Nephron (organoid): ENCODE measurements at regions not wholly inside any gene's neighbourhood (a gene's known extent, or its start where the extent isn't known, plus 50 kb on each side); places are given as distances from the start of the nearest gene placed in this dataset.

Experiments used
- H3K27ac Mint-ChIP-seq, 3 experiments: 2 replicates each; pipeline ENCODE4 v1.8.0; 2020; ENCODE audit warnings: mixed read lengths in 3 of 3, mild to moderate bottlenecking in 2 of 3, moderate library complexity in 1 of 3
- H3K27me3 Mint-ChIP-seq: 2 replicates; pipeline ENCODE4 v1.8.0; 2021; ENCODE audit warnings: low read depth, mild to moderate bottlenecking, moderate library complexity, mixed read lengths
- H3K36me3 Mint-ChIP-seq: 2 replicates; pipeline ENCODE4 v1.8.0; 2020; ENCODE audit warnings: low read depth, mixed read lengths
- H3K4me1 Mint-ChIP-seq: 2 replicates; pipeline ENCODE4 v1.8.0; 2020; ENCODE audit warnings: mixed read lengths
- H3K4me3 Mint-ChIP-seq, 3 experiments: 2 replicates each; pipeline ENCODE4 v1.8.0; 2020; ENCODE audit warnings: mild to moderate bottlenecking in 3 of 3, mixed read lengths in 3 of 3, moderate library complexity in 2 of 3
- H3K9me3 Mint-ChIP-seq: 2 replicates; pipeline ENCODE4 v1.8.0; 2020; ENCODE audit warnings: mixed read lengths
- TF ChIP-seq, protein P1 (sequence below), 3 experiments: fragments of 200-600 bp; sonication (generic); IDR thresholded peaks; one replicate each; pipeline ENCODE4 v1.5.0; 2021; ENCODE audit warnings: antibody characterized with exemption in 3 of 3; ENCODE audit not compliant: unreplicated experiment in 3 of 3

DNA sequence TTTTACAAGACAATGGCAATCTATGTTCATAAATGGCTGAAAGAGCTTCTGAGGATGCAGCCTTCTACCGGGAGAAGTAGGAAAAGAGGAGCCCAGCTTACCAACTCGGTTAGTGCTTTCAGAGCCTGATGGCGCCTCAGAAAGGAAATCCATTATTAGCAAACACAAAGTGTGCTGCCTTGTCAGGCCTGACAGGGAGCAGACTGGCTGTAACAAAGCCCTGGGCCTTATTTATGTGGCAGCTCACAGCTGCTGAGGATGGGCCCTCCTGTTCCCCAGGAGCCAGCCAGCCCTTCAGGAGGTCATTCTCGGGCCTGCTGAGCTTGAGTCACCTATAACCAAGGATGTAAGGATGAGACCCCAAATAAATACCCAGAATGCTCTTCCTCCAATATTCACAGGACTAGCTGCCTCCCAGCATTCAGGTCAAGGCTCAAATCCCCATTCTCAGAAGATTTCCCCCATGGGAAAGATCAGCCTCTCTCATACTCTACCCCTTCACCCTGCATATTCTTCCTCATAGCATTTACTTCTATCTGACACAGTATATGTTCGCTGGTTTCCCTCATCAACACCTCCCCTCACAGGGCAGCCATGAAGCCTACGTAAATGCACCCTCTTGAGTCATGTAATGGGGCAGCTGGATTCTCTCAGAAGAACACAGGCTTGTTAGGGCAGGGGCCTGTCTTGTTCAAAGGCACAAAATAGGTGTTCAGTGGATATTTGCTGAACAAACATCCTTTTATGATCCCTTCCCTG is 227.0 kb upstream of the RASGEF1B start:
- Mint-ChIP-seq H3K4me3 (no peak overlapping the region), H3K4me1 (peaks cover 29% of the 10 kb centered on the region), H3K27ac (peak overlapping the region in 1 of 3 experiments; percentile 66), H3K27me3 (peaks cover 11% of the 10 kb centered on the region), H3K9me3 (no peaks in the 10 kb centered on the region), H3K36me3 (no peaks in the 10 kb centered on the region)
- TF ChIP-seq, protein P1, sequence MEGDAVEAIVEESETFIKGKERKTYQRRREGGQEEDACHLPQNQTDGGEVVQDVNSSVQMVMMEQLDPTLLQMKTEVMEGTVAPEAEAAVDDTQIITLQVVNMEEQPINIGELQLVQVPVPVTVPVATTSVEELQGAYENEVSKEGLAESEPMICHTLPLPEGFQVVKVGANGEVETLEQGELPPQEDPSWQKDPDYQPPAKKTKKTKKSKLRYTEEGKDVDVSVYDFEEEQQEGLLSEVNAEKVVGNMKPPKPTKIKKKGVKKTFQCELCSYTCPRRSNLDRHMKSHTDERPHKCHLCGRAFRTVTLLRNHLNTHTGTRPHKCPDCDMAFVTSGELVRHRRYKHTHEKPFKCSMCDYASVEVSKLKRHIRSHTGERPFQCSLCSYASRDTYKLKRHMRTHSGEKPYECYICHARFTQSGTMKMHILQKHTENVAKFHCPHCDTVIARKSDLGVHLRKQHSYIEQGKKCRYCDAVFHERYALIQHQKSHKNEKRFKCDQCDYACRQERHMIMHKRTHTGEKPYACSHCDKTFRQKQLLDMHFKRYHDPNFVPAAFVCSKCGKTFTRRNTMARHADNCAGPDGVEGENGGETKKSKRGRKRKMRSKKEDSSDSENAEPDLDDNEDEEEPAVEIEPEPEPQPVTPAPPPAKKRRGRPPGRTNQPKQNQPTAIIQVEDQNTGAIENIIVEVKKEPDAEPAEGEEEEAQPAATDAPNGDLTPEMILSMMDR (IDR thresholded peaks at IDR 0.05; ENCODE audit: unreplicated experiment in 3 of 3) = no peak

DNA sequence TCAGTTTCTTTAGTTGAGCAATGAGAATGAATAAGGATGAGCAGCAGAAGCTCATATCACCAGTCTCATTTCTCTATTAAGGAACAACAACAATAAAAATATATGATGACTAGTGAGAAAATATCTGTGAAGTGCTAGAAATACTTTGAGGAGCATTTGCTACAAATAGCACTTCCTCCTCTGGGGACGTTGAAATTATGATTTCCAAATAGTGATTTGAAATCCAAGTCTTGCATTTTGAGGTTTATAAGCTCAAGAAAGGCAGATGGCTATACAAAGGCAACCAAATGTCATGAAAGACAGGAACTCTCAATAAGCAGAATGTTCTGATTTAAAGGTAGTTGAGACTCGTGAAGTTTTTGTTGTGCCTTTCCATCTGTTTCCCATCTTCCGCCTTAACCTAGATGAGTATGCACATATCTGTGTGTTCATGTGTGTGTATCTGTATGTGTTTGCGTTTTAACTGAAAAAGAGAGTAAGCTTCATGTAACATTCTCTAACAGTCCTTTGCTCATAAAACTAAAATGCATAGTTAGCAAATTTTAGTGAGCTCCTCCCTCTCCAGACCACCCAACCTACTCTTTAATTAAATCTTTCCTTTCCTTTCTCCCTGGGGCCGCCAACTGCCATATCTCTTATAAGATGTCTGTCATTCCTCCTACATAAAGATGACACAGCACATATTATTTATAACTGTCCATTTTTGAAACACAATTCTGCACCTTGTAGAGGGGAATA is 222.6 kb upstream of the RASGEF1B start:
- H3K4me3 Mint-ChIP-seq = no peak overlapping the region
- peaks cover 29% of the 10 kb centered on the region for H3K4me1 Mint-ChIP-seq
- TF ChIP-seq, protein P1 (IDR thresholded peaks at IDR 0.05; ENCODE audit: unreplicated experiment in 3 of 3) = no peak
- peaks cover 12% of the 10 kb centered on the region for H3K27me3 Mint-ChIP-seq
- no peaks in the 10 kb centered on the region for H3K9me3 Mint-ChIP-seq
- H3K27ac Mint-ChIP-seq = peak overlapping the region; percentile 44 to 75 (median 51)
- H3K36me3 Mint-ChIP-seq = no peaks in the 10 kb centered on the region

DNA sequence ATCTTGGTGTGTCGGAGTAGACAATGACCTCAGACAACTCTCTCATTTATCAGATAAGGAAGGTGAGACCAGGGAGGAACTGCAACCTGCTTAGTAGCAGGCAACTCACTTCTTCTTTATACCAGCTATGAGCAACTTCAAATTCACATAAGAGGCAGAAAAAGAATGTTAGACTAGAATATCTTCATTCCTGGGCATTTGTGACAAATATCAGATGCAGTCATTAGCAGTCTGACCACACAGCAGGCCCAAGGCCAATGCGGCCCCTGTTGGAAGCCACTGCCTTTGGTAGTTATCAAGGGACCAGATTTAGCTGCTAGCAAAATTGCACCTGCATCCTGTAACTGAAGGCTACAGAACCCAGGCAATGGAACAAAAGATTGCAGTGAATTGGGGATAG is 219.2 kb upstream of the RASGEF1B start:
- Mint-ChIP-seq H3K9me3 (no peaks in the 10 kb centered on the region), H3K27me3 (peaks cover 10% of the 10 kb centered on the region), H3K27ac (no peak overlapping the region), H3K36me3 (no peaks in the 10 kb centered on the region), H3K4me1 (peaks cover 8% of the 10 kb centered on the region), H3K4me3 (no peak overlapping the region)
- TF ChIP-seq, protein P1 (IDR thresholded peaks at IDR 0.05; ENCODE audit: unreplicated experiment in 3 of 3) = no peak

GRCh38 chr4:81688085-81688484 is 216.4 kb upstream of the RASGEF1B start:
- Mint-ChIP-seq H3K4me3 (no peak overlapping the region), H3K36me3 (no peaks in the 10 kb centered on the region), H3K9me3 (no peaks in the 10 kb centered on the region), H3K27ac (no peak overlapping the region), H3K4me1 (peaks cover 5% of the 10 kb centered on the region), H3K27me3 (peaks cover 6% of the 10 kb centered on the region)
- TF ChIP-seq, protein P1 (IDR thresholded peaks at IDR 0.05; ENCODE audit: unreplicated experiment in 3 of 3) = peak; percentile 27 to 38 (median 34)

- TF ChIP-seq, protein P1 (IDR thresholded peaks at IDR 0.05; ENCODE audit: unreplicated experiment in 3 of 3) = no peak
- no peak overlapping the region for H3K27ac Mint-ChIP-seq
Observed at GRCh38 chr4:81687471-81687870, 215.8 kb upstream of the RASGEF1B start.

More at GRCh38 chr4:81687471-81687870, 215.8 kb upstream of the RASGEF1B start:
- H3K4me1 Mint-ChIP-seq = peaks cover 5% of the 10 kb centered on the region
- peaks cover 8% of the 10 kb centered on the region for H3K27me3 Mint-ChIP-seq
- H3K4me3 Mint-ChIP-seq = no peak overlapping the region
- no peaks in the 10 kb centered on the region for H3K9me3 Mint-ChIP-seq
- H3K36me3 Mint-ChIP-seq = no peaks in the 10 kb centered on the region
